ENCODE measurements at regions not wholly inside any gene's neighbourhood (a gene's known extent, or its start where the extent isn't known, plus 50 kb on each side); places are given as distances from the start of the nearest gene placed in this dataset.

- no peak overlapping the region for H3K4me3 ChIP-seq (ENCODE audit: low read depth, low read length)
- no peak for DNase-seq (ENCODE audit: low read depth)
- no peak for TF ChIP-seq CTCF (IDR thresholded peaks at IDR 0.05; ENCODE audit: insufficient read depth, low read depth, low read length, missing control alignments)
Measured at GRCh38 chr1:4978660-4979390, 324.4 kb downstream of the AJAP1 start.

- H3K4me3 ChIP-seq (ENCODE audit: low read depth, low read length): no peak overlapping the region
- TF ChIP-seq CTCF (IDR thresholded peaks at IDR 0.05; ENCODE audit: insufficient read depth, low read depth, low read length, missing control alignments): no peak
- no peak for DNase-seq (ENCODE audit: low read depth)
Measured at GRCh38 chr1:4977701-4978100, 323.3 kb downstream of the AJAP1 start.

GRCh38 chr1:4976859-4977440 lies 322.5 kb downstream of the AJAP1 start:
- no peak overlapping the region for H3K4me3 ChIP-seq (ENCODE audit: low read depth, low read length)
- no peak for TF ChIP-seq CTCF (IDR thresholded peaks at IDR 0.05; ENCODE audit: insufficient read depth, low read depth, low read length, missing control alignments)
- DNase-seq (ENCODE audit: low read depth): no peak

- no peak for DNase-seq (ENCODE audit: low read depth)
- TF ChIP-seq CTCF (IDR thresholded peaks at IDR 0.05; ENCODE audit: insufficient read depth, low read depth, low read length, missing control alignments): no peak
- H3K4me3 ChIP-seq (ENCODE audit: low read depth, low read length): no peak overlapping the region
Measured at GRCh38 chr1:4975856-4976255, 321.4 kb downstream of the AJAP1 start.

- H3K4me3 ChIP-seq (ENCODE audit: low read depth, low read length): no peak overlapping the region
- DNase-seq (ENCODE audit: low read depth): no peak
- TF ChIP-seq CTCF (IDR thresholded peaks at IDR 0.05; ENCODE audit: insufficient read depth, low read depth, low read length, missing control alignments): no peak
Measured at GRCh38 chr1:4974981-4975685, 320.7 kb downstream of the AJAP1 start.

- DNase-seq (ENCODE audit: low read depth): no peak
Measured at GRCh38 chr1:4973341-4973740, 318.9 kb downstream of the AJAP1 start.

More at GRCh38 chr1:4973341-4973740, 318.9 kb downstream of the AJAP1 start:
- no peak overlapping the region for H3K4me3 ChIP-seq (ENCODE audit: low read depth, low read length)
- TF ChIP-seq CTCF (IDR thresholded peaks at IDR 0.05; ENCODE audit: insufficient read depth, low read depth, low read length, missing control alignments): no peak

All from GM12865 (cell line).